ENCODE measurements at regions not wholly inside any gene's neighbourhood (a gene's known extent, or its start where the extent isn't known, plus 50 kb on each side); places are given as distances from the start of the nearest gene placed in this dataset.
"Not testable (repeated sequence)": the region's sequence is repeated elsewhere in the genome, so short reads cannot be mapped to it uniquely, and the experiment has no call there.

GRCh38 chr11:112706863-112707262 is 254.4 kb upstream of the NCAM1 start:
- no peak for DNase-seq (ENCODE audit: low read depth in 2 of 2)

- DNase-seq (ENCODE audit: low read depth in 2 of 2) = not testable (repeated sequence)
Measured at GRCh38 chr11:112714340-112714739, 246.9 kb upstream of the NCAM1 start.

- no peak for DNase-seq (ENCODE audit: low read depth in 2 of 2)
Measured at GRCh38 chr11:112715056-112715455, 246.2 kb upstream of the NCAM1 start.

- DNase-seq (ENCODE audit: low read depth in 2 of 2) = no peak
Measured at GRCh38 chr11:112718483-112718882, 242.7 kb upstream of the NCAM1 start.

- DNase-seq (ENCODE audit: low read depth in 2 of 2) = no peak
Measured at GRCh38 chr11:112719736-112720525, 241.3 kb upstream of the NCAM1 start.

- no peak for DNase-seq (ENCODE audit: low read depth in 2 of 2)
Measured at GRCh38 chr11:112722148-112722547, 239.1 kb upstream of the NCAM1 start.

- DNase-seq (ENCODE audit: low read depth in 2 of 2) = no peak
Measured at GRCh38 chr11:112722876-112723275, 238.3 kb upstream of the NCAM1 start.

GRCh38 chr11:112723676-112724495 is 237.3 kb upstream of the NCAM1 start:
- DNase-seq (ENCODE audit: low read depth in 2 of 2) = no peak

GRCh38 chr11:112724496-112724790 is 236.8 kb upstream of the NCAM1 start:
- no peak for DNase-seq (ENCODE audit: low read depth in 2 of 2)

GRCh38 chr11:112725636-112726035 is 235.6 kb upstream of the NCAM1 start:
- DNase-seq (ENCODE audit: low read depth in 2 of 2) = no peak

GRCh38 chr11:112727341-112727841 is 233.8 kb upstream of the NCAM1 start:
- DNase-seq (ENCODE audit: low read depth in 2 of 2) = no peak

- no peak for DNase-seq (ENCODE audit: low read depth in 2 of 2)
Measured at GRCh38 chr11:112728288-112728687, 232.9 kb upstream of the NCAM1 start.

GRCh38 chr11:112728716-112729115 is 232.5 kb upstream of the NCAM1 start:
- no peak for DNase-seq (ENCODE audit: low read depth in 2 of 2)

- DNase-seq (ENCODE audit: low read depth in 2 of 2) = no peak
Measured at GRCh38 chr11:112730591-112730990, 230.6 kb upstream of the NCAM1 start.

GRCh38 chr11:112731538-112731937 is 229.7 kb upstream of the NCAM1 start:
- DNase-seq (ENCODE audit: low read depth in 2 of 2) = no peak

- no peak for DNase-seq (ENCODE audit: low read depth in 2 of 2)
Measured at GRCh38 chr11:112732031-112732430, 229.2 kb upstream of the NCAM1 start.

- no peak for DNase-seq (ENCODE audit: low read depth in 2 of 2)
Measured at GRCh38 chr11:112734207-112734606, 227.0 kb upstream of the NCAM1 start.

- no peak for DNase-seq (ENCODE audit: low read depth in 2 of 2)
Measured at GRCh38 chr11:112735470-112735869, 225.8 kb upstream of the NCAM1 start.

- no peak for DNase-seq (ENCODE audit: low read depth in 2 of 2)
Measured at GRCh38 chr11:112744041-112744440, 217.2 kb upstream of the NCAM1 start.

GRCh38 chr11:112745973-112746372 is 215.2 kb upstream of the NCAM1 start:
- DNase-seq (ENCODE audit: low read depth in 2 of 2) = no peak

GRCh38 chr11:112748252-112748651 is 213.0 kb upstream of the NCAM1 start:
- DNase-seq (ENCODE audit: low read depth in 2 of 2) = no peak

GRCh38 chr11:112748713-112749543 is 212.3 kb upstream of the NCAM1 start:
- DNase-seq (ENCODE audit: low read depth in 2 of 2) = no peak
